GM21529 (cell line): ENCODE measurements at regions not wholly inside any gene's neighbourhood (a gene's known extent, or its start where the extent isn't known, plus 50 kb on each side); places are given as distances from the start of the nearest gene placed in this dataset.
"Not testable (repeated sequence)": the region's sequence is repeated elsewhere in the genome, so short reads cannot be mapped to it uniquely, and the experiment has no call there.

ENCODE experiments used
- ATAC-seq: cut with Tn5 transposase; IDR thresholded peaks from one replicate; pipeline ENCODE4 v1.9.1; 2021; ENCODE audit not compliant: unreplicated experiment

DNA sequence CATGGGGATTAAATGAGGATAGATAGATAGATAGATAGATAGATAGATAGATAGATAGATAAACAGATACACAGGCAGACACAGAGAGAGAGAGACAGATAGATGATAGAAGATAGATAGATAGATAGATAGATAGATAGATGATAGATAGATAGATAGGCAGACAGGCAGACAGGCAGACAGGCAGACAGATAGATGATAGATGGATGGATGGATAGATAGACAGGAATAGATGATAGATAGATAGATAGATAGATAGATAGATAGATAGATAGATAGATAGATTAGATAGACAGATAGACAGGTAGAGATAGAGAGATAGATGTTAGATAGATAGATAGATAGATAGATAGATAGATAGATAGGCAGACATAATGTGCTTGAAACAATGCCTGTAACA, 137.3 kb downstream of the MED10 start:
- ATAC-seq = not testable (repeated sequence)

DNA sequence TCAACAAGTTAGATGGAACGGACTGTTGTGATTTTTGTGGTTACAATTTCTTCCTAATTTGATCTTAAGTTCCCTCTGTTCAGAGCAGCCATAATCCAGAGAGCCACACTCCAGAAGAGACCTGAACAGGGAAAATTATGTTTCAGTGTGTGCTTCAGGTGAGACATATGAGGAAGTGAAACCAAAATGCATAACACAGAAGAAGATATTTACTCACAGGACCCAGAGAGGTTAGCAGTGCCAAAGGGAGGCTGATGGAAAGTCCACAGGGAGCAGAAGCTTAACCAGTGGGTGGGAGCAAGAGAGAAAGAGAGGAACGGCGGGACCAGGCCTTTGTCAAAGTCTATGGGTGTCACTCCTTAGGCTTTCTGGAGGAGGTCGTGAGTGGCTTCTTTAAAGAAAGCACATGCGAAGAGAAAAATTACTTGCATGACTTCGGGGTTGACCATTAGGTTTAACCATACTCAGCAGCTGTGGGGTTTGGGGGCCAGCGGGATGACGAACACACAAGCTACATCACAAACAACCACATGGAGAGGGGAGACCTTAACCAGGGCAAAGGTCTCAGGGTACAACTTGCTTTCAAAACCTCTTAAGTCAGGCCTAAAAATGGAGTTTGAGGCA, 141.4 kb downstream of the MED10 start:
- ATAC-seq = peak; percentile 86

DNA sequence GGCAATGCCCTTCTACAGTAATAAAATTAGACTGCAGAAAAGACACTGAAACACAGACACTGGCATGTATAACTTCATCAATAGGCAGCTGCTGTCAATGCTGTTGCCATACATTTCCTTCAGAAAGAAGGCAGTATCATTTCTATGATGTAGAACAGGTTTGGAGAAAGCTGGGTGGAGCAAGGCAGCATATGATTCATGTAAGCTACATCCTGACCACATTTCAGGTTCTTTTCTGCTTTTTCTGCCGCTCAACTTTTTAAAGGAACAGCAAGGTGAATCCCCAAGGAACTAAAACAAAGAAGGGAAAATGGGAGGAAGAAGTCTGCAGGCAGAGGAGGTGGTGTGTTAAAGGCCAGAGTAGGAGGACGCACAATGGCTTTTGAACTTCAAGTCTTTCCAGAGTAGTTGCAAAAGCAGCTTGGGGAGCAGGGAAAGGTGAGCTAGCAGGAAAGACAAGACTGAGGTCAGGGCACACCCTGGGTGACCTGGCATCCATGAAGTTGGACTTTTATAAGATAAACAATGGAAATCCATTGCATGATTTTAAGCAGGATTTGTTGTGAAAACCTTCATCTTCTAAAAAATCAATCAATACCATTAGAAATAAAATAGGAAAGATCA, 142.1 kb downstream of the MED10 start:
- ATAC-seq = no peak

DNA sequence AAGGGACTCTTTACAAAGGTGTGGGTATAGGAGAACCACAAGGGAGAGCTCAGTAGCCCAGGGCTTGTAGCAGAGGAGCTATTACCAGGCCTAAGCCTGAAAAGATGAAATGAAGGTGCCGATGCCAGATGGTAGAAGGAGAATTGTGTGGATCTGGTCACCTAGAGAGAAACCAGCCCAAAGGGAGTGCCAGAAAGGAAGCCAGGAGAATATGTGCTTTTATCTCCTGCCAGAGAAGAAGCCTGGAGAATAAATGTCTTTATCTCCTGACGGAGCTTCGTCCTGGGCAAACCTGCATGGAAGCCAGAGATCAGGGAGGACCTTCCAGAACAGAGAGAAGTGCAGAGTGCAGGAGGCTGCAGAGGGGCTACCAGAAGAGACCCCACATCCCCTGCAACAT, 142.6 kb downstream of the MED10 start:
- ATAC-seq = no peak

DNA sequence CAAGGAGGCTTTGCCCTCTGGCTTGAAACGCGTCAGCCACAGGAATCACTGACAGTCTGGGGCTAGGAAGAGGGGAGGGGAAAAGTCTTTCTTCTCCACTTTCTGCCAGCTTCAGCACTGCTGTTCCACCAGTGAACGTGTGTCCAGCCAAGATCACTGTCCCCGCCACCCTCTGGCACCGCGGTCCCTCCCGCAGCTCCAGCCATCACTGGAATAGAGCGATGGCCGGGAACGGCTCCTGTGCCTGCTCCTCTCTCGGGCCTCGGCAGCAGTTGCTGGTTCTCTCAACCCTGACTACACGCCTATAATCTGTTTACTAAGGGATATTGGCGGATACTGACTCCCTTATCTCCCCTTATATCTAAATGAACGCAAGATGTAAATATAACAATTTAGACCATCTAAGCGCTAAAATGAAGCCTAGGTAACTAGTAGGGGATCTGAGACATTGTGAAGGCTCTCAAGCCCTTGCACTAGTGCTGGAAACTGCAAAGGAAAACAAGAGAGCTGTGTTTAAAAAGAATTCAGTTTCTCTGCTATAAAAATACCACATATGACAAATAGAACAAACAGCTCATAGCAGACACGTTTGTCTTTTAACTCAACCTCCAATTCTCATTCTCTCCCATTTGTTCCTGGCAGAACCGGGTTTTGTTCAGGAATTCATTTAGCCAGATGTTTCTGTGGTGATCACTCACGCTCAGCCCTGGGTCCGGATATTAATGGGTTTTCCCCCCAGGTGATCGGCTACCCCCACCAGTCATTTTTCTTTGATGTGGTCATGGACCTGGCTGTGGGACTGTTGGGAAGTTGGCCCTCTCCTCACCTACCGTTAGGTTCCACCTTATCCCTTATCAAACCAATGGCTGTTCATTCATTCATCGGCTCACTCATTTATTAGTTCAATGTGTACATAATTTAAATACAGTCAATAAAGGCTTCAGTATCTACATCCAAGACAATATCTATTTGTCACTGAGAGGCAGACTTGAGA, 149.8 kb downstream of the MED10 start:
- ATAC-seq = no peak

DNA sequence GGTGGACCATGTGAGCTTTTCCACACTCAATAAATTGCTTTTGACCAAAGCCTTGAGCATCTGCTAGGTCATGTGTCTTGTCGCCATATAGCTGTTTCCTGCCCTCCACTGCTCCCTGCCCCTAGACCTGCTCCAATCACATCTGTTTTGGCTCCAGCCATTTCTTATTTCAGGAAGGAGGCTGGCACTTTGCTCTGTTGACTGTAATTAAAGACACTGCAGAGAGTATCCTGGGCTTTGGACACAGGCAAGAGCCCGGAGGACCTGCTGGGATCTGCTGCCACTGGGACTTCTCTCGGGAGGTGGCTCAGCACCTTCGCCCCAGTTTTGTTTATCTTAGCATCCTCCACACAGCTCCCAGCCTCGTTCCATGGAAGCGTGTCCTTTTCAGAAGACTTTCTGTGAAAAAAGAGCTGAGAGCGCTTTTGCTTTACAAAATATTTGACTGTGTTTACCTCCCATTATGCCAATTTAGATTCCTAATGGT, 153.2 kb downstream of the MED10 start:
- ATAC-seq = no peak

DNA sequence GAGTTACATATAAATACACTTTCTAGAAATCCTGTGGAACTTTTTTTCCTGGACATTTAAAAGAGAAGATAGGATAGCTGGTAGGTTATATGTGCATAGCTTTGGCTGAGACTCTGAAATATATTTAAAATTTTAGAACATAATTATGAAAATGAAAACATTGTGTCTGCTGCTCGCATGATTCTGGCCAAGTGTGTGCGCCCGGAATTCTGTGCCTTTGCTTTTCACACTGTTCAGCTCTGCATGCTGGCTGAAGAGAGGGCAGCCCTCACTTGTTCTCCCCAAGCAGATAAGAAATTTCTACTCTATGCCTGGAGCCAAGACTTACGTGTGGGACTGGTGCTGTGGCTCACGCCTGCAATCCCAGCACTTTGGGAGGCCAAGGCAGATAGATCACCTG, 153.9 kb downstream of the MED10 start:
- no peak for ATAC-seq

DNA sequence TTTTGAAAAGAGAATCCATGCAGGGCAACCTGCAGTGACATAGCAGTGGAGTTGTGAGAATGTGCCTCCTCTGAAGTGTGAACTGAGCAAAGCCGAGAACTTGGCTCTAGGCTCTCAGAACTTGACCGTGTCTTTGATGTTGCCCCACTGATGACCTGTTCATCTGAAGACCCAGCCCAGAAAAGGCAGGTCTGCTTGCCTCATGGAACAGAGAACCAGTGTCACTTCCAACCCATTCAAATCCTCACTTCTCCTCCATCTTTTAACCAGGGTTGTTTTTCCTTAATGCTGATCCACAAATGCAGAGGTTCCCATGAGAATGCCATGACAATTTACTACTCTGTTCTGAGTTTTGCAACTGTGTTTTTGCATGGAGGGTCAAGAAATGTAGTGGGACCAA, 155.4 kb downstream of the MED10 start:
- ATAC-seq = no peak

DNA sequence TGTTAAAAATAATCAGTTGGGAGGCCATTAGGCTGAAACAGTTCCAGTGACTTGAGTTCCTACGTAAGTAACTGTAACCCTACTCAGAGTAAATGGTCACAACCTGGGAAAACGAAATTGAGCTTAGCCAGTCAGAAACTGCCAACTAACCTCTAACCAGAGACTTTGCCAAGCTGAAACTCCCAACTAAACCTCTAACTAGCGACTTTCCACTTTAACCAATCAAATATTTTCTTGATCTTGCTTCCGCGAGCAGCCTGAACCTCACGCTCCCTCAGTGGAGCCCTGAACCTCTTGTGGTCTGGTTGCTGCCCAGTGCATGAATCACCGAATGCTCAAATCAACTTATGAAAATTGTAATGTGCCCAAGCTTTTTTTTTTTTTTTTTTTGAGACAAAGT, 156.2 kb downstream of the MED10 start:
- no peak for ATAC-seq

DNA sequence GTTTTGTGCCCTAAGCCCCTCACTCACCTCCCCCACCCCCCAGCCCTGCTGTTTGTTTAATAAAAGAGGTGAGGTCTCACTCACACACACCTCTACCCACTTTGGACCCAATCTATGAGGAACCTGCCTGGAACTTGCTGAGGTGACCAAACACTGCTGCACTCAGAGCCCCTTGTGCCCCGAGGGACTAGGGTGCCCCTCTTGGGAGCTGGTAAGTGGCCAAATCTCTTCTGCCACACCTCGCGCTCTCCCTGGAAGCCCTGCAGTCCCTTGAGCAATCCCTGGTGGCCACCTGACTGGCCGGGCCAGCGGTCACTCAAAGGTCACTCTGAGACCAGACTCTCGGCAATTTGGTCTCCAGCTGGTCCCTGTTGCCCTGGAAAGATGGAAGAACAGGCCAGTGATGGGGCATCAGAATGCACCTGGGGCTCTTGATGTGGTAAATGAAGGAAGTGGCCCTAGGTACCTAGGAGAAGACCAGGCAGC, 157.2 kb downstream of the MED10 start:
- ATAC-seq = no peak

DNA sequence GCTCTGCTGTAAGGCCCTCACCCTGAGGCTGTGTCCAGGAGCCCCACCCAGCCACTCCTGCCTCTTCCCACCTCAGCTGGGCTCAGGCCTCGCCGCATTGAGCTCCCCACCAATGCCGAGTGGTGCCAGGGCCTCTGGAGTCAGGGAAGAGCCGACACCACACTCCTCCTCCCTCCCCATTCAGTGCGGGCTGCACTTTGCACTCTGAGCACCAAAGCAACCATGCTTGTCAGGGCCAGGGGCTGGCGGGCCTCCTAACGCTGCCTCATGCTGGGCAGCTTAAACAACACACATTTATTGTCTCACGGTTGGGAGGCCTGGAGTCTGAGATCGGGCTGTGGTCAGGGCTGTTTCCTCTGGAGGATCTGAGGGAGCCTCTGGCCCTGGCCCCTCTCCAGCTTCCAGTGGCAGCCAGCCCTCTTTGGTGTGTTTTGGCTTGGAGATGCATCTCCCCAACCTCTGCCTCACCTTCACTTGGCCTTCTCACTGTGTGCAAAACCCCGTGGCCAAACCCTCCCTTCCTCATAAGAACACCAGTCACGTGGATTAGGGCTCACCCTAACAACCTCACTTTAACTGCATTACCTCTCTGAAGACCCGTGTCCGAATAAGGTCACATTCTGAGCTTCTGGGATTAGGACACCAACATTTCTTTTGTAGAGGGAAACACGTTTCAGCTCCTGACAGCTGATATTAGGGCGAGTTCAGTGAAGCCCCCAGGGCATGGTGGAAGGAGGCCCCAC, 157.8 kb downstream of the MED10 start:
- no peak for ATAC-seq

DNA sequence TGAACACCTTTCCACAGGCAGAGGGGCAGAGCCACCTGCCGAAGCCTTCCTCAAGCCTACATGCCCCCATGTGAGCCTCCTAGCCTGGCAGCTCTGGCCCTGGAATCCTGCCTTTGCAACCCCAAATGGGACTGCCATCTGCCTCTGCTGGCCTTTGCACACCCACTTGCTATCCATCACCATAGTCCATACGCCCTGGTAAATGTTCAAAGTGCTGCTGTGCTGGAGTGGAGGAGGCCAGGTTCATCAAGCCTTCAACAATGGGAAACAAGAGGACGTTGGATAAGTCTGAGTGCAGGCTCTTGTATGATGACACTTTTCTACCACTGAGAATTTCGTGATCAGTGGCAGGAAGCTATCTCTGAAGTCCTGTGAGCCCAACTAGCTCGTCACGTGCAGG, 159.8 kb downstream of the MED10 start:
- no peak for ATAC-seq

DNA sequence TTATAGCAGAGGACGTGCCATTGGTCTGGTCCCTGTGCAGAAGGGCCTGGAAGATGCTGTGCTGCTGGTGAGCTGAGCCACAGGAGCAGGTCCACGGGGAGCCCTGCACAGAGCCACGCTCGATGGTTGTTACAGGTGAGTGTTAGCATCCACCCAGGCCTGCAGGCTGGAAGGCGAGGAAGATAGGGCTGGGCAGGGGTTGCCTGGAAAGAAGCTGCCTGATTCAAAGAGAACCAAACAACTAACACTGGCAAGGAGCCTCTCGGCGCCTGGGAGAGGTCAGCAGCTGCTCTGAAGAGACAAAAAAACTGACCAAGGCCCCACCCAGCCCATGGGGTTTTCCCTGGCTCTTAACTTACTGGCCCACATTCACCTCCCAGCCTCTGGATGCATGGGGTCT, 160.2 kb downstream of the MED10 start:
- no peak for ATAC-seq

DNA sequence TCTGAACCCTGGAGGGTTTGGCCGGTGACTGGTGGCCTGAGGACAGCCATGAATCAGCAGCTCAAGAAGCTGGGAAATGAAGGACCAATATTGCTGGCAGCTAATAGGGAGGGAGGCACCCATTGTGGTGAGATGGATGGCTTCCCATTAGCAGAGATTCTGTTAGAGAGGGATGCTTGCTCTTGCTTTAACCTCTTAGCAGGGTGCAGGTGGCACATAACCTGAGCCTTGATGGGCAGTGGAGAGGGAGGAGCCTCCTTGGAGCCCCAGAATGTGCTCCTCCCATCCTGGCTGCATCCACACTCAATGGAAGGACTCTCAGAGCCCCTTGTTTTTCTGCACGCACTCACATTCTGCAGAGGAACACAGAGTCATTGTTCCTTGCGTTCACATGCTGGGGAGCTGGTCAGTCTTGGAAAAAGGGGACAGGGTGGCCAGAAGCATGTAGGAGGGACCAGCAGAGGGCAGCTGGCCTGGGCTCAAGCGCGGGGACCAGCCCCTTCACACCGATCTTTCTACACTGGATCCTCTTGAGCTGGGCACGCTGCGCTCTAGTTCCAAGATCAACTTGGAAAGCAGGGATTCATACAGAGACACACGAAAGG, 161.8 kb downstream of the MED10 start:
- ATAC-seq = no peak

DNA sequence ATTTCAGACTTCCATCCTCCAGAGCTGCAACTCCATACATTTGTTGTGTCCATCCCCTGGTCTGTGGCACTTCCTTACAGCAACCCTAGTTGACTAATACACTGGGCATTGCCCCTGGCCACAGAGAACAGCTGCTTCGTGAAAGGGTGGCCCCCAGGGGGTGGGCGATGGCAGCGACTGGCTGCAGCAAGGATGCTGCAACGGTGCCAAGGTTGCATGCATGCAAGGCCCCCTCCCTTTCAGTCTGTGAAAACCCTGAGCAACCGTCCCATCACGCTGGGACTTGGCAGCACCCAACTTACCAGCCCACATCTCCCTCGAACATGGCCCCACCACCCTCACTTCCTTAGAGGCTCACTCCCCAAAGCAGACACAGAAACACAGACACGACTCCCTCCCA, 162.5 kb downstream of the MED10 start:
- ATAC-seq = no peak

DNA sequence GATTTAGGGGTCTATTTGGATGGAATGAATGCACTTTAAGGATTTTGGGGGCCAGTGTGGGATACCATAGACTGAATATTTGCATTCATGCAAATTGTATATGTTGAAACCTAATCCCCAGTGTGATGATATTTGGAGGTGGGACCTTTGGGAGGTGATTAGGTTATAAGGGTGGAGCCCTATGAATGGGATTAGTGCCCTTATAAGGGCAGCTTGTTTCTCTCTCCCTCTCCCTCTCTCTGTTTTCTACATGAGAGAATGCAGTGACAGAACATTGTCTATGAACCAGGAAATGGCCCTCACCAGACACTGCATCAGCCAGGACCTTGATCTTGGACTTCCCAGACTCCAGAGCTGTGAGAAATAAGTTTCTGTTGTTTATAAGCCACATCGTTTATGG, 166.1 kb downstream of the MED10 start:
- ATAC-seq = no peak

DNA sequence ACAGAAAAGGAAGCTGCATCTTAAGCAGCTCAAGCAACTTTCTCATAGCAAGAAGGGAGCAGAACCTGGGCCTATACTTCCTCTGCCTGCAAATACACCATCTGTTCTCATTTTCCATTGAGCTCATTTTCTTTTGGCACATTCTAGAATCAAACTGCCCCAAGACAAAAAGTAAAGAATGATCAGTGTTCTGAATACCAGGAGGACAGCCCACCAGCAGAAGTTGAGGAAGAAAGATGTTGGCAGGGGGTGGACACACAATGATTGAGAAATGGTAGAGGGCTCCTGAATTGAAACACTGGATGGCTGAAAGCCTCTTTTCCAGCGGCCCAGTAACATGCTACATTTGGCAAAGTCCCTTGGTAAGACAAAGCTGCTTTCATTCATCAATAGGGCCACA, 171.8 kb downstream of the MED10 start:
- ATAC-seq = no peak

DNA sequence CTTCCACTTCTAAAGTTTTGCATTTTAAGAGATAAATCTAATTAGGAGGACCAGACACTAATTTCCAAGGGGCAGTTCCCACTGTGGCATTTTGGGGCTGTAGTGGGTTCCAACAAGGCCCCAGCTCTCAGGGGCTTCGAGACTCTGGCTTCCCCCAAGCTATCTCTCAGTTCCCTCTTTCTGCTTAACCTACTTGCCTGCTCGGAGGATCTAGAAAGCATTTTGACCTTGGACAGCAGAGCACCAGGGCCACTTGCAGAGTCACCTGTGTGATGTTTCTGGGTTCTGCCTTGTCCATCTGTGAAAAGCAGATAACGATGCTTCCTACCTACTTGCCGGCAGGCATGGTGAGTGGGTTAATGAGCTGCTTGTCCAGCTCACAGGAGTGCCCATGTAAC, 175.4 kb downstream of the MED10 start:
- peak; percentile 45 for ATAC-seq

DNA sequence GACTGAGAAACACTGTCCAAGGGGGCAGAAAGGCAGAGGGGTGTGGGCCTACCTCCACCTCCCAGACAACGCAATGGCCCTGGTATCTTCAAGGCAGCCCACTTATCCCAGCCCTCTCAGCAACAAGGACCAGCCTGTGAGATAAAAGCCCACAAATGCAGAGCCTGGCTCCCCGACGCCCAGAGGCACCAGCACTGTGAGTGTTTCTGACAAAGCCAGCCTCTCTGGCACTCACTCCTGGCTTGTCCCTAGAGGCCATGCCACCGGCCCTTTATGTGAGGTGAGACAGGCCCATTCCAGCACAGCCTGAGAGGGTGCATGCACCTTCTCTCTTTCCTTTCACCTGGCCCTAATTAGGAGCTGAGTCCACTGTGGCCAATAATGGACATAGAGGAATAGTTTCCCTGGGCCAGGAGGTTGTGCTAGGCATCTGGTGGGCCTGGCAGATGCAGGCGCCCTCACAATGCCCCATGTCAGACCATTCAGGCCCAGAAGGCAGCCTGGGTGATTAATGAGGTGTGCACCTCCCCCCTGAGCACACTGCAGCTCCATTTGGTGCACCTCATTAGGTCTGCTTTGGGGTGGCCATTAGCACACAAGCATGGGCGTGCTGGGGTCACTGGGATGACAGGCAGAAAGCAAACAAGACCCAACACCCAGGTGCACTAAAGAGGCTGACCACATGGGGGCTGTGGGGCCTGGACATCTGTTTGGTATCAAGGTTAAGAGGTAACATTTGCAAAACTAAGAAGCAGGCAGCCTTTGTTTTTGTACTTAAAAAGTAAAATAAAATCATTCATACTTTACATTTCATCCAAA, 176.0 kb downstream of the MED10 start:
- ATAC-seq = peak; percentile 73

DNA sequence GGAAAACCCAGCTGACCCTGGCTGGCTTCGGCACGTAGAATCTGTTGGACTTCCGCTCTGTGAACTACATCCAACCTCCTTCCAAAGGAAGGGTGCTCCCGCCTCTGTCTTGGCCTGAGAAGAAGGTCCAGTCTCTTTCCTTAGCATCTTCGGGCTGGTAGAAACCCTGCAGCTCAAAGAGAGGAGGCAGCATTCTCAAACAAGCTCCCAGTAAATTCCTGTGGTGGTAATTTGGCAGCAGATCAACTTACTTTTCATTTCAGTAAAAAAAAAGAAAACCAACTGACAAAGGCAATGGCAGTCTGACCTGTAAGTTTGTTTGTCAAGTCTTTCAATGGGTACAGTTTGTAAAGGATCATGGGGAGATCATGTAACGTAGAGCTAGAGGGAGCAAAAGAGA, 176.7 kb downstream of the MED10 start:
- ATAC-seq = no peak
